ENCODE measurements at regions not wholly inside any gene's neighbourhood (a gene's known extent, or its start where the extent isn't known, plus 50 kb on each side); places are given as distances from the start of the nearest gene placed in this dataset.
"Not testable (repeated sequence)": the region's sequence is repeated elsewhere in the genome, so short reads cannot be mapped to it uniquely, and the experiment has no call there.

DNA sequence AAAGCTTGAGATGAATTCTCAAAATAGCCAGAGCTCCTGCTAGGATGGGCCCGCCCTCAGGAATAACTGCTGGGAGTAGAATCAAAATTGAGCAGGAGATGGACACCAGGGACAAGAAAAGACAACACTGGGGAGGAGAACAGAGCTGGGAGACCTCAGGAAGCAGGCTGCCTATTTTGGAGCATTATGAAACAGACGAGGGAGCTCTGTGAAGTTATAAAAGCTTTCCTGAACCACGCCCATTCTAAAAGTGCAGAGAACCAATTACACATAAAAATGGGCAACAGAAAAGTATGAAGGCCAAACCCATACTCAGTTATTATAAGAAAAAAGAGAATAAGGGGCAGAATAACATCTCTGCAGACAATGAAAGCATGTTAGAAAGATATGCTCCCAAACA, 213.9 kb upstream of the TRPC7 start:
- TF ChIP-seq, protein P1, sequence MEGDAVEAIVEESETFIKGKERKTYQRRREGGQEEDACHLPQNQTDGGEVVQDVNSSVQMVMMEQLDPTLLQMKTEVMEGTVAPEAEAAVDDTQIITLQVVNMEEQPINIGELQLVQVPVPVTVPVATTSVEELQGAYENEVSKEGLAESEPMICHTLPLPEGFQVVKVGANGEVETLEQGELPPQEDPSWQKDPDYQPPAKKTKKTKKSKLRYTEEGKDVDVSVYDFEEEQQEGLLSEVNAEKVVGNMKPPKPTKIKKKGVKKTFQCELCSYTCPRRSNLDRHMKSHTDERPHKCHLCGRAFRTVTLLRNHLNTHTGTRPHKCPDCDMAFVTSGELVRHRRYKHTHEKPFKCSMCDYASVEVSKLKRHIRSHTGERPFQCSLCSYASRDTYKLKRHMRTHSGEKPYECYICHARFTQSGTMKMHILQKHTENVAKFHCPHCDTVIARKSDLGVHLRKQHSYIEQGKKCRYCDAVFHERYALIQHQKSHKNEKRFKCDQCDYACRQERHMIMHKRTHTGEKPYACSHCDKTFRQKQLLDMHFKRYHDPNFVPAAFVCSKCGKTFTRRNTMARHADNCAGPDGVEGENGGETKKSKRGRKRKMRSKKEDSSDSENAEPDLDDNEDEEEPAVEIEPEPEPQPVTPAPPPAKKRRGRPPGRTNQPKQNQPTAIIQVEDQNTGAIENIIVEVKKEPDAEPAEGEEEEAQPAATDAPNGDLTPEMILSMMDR (IDR thresholded peaks at IDR 0.05), result no peak
- TF ChIP-seq ZFX (IDR thresholded peaks at IDR 0.05; ENCODE audit: borderline replicate concordance), result no peak
- H3K27ac ChIP-seq, result no peak overlapping the region

DNA sequence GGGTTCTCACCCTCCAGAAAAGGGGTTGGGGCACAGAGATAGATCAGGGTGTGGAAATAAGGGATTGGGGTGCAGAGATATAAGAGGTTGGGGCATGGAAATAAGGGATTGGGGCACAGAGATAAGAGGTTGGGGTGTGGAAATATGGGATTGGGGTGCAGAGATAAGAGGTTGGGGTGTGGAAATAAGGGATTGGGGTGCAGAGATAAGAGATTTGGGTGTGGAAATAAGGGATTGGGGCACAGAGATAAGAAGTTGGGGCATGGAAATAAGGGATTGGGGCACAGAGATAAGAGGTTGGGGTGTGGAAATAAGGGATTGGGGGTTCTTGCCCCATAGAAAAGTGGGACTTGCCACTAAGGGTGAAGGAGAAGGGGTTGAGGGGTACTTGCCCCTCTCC, 204.5 kb upstream of the TRPC7 start:
- not testable (repeated sequence) for H3K27ac ChIP-seq

DNA sequence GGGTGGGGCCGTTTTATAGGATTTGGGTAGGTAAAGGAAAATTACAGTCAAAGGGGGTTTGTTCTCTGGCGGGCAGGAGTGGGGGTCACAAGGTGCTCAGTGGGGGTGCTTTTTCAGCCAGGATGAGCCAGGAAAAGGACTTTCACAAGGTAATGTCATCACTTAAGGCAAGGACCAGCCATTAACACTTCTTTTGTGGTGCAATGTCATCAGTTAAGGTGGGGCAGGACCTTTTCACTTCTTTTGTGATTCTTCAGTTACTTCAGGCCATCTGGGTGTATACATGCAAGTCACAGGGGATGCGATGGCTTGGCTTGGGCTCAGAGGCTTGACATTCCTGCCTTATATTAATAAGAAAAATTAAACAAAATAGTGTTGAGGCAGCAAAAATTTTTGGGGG, 200.1 kb upstream of the TRPC7 start:
- H3K27ac ChIP-seq, result not testable (repeated sequence)

DNA sequence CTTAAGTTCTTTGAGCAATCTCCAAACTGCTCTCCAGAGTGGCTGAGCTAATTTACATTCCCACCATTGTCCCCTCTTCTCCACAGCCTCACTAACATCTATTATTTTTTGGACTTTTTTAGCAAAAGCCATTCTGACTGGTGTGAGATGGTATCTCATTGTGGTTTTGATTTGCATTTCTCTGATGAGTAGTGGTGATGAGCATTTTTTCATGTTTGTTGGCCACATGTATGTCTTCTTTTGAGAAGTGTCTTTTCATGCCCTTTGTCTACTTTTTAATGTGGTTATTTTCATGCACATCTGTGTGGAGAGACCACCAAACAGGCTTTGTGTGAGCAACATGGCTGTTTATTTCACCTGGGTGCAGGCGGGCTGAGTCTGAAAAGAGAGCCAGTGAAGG, 199.7 kb upstream of the TRPC7 start:
- H3K27ac ChIP-seq, result not testable (repeated sequence)

DNA sequence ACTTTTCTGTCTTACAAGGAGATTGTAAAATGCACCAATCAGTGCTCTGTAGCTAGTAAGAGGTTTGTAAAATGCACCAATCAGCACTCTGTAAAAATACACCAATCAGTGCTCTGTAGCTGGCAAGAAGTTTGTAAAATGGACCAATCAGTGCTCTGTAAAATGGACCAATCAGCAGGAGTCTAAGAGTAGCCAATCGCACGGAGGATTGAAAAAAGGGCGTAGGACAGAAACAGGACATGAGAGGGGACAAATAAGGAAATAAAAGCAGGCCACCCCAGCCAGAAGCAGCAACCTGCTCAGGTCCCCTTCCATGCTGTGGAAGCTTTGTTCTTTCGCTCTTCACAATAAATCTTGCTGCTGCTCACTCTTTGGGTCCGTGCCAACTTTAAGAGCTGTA, 199.1 kb upstream of the TRPC7 start:
- H3K27ac ChIP-seq, result not testable (repeated sequence)

DNA sequence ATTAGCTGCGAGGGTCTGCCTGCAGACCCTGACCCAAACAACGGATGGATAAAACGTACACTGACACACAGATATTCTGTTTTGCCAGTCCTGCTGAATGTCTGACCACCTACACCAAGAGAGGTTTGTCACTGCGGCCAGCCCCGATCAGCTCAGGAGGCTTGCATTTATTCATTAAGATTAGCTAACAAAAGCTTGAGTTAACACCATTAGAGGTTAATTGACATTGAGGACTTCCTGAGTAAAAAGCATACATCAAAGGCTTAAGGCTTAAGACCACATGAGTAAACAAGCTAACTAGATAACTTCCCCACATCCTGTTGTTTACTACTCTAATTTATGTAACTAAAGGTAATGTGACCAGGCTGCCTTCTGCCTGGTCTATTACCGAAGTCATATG, 198.1 kb upstream of the TRPC7 start:
- no peak overlapping the region for H3K27ac ChIP-seq
- TF ChIP-seq, protein P1 (IDR thresholded peaks at IDR 0.05), result no peak
- no peak for TF ChIP-seq ZFX (IDR thresholded peaks at IDR 0.05; ENCODE audit: borderline replicate concordance)

DNA sequence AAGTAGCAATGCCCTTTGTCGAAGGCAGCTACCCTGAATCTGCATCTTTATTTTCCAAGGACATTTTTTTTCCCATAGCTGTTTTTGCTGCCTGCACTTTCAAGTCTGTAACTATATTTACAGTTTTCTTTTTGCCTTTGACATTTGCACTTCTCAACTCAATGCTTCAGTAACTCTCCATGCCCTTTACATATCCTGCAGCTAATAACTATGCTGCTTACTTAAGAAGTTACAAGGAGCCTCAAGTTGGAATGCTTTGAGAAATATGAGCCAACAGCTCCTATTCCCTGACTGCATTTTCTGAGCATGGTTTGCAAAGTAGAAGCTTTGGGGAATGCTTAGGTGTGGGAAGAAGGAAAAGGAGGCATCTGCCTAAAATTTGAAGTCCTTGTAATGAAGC, 194.8 kb upstream of the TRPC7 start:
- no peak overlapping the region for H3K27ac ChIP-seq
- TF ChIP-seq, protein P1 (IDR thresholded peaks at IDR 0.05), result no peak
- no peak for TF ChIP-seq ZFX (IDR thresholded peaks at IDR 0.05; ENCODE audit: borderline replicate concordance)

DNA sequence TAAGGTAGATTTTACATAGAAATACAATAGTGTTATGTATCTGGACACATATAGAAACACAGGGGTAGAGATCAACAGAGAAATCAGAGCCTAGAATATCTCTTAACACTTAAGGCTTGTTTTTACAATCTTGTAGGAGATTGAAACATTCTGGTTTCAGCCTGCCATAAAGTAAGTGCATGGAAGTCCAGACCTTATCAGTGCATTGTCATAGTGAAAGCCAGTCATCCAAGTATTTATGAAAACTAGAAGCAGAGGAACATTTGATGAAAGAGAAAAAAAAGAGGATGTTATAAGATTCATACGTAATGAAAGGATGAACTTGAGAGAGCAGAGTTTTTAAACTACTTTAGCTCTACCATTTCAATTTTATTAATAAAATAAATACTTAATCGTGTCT, 194.3 kb upstream of the TRPC7 start:
- TF ChIP-seq, protein P1 (IDR thresholded peaks at IDR 0.05), result no peak
- TF ChIP-seq ZFX (IDR thresholded peaks at IDR 0.05; ENCODE audit: borderline replicate concordance), result no peak

DNA sequence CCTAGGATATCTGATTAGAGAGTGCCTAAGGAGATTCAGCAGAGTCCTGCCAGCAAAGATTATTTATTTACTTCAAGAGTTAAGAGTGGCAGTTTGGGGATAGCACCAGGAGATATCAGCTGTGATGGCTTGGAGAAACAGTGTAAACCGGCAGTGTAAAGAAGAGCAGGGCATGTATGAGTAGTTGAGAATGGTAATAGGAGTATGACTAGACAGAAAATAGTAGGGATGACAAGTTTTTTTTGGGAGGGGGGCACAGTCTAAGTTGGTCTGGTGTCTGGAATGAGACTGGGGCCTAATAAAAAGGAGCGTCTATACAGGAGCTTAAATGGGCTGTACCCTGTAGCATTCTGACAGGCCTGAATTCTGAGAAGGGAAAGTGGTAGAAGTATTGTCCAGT, 181.8 kb upstream of the TRPC7 start:
- H3K27ac ChIP-seq, result not testable (repeated sequence)

More for the DNA sequence above, 194.3 kb upstream of the TRPC7 start:
- H3K27ac ChIP-seq, result no peak overlapping the region

DNA sequence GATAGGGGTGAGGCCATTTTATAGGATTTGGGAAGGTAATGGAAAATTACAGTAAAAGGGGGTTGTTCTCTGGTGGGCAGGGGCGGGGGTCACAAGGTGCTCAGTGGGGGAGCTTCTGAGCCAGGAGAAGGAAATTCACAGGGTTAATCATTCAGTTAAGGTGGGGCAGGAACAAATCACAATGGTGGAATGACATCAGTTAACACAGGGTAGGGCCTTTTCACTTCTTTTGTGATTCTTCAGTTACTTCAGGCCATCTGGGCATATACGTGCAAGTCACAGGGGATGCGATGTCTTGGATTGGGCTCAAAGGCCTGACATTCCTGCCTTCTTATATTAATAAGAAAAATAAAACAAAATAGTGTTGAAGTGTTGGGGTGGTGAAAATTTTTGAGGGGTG, 181.1 kb upstream of the TRPC7 start:
- H3K27ac ChIP-seq, result not testable (repeated sequence)

DNA sequence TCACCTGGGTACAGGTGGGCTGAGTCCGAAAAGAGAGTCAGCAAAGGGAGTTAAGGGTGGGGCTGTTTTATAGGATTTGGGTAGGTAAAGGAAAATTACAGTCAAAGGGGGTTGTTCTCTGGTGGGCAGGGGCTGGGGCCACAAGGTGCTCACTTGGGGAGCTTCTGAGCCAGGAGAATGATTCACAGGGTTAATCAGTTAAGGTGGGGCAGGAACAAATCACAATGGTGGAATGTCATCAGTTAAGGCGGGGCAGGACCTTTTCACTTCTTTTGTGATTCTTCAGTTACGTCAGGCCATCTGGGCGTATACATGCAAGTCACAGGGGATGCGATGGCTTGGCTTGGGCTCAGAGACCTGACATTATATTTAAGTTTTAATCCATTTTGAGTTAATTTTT, 179.7 kb upstream of the TRPC7 start:
- H3K27ac ChIP-seq, result not testable (repeated sequence)

DNA sequence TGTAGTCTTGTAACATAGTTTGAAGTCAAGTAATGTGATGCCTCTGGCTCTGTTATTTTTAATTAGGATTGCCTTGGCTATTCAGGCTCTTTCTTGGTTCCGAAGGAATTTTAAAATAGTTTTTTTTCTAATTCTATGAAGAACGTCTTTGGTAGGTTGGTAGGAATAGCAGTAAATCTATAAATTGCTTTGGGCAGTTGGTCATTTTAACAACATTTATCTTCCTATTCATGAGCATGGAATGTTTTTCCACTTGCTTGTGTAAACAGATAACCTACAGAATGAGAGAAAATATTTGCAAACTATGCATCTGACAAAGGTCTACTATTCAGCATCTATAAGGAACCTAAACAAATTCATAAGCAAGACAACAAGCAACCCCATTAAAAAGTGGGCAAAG, 173.2 kb upstream of the TRPC7 start:
- TF ChIP-seq, protein P1 (IDR thresholded peaks at IDR 0.05), result no peak
- no peak for TF ChIP-seq ZFX (IDR thresholded peaks at IDR 0.05; ENCODE audit: borderline replicate concordance)
- H3K27ac ChIP-seq, result no peak overlapping the region

Data from 22Rv1 (cell line).